CD4-positive, alpha-beta T cell treated with Interleukin-21 for 1 hour (primary cell): ENCODE measurements at regions not wholly inside any gene's neighbourhood (a gene's known extent, or its start where the extent isn't known, plus 50 kb on each side); places are given as distances from the start of the nearest gene placed in this dataset.
"Not testable (repeated sequence)": the region's sequence is repeated elsewhere in the genome, so short reads cannot be mapped to it uniquely, and the experiment has no call there.

Experiments used
- DNase-seq: peaks from one replicate; pipeline ENCODE4 v3.0.0-alpha.2; 2020

- DNase-seq, result not testable (repeated sequence)
Observed at GRCh38 chr9:64920147-64920546, 364.9 kb downstream of the FOXD4L5 start.

- not testable (repeated sequence) for DNase-seq
Observed at GRCh38 chr9:64888643-64889042, 396.4 kb downstream of the FOXD4L5 start.

- peak; percentile 2 for DNase-seq
Observed at GRCh38 chr9:64870594-64870993, 414.4 kb downstream of the FOXD4L5 start.
